OCI-LY1 (cell line): ENCODE measurements at regions not wholly inside any gene's neighbourhood (a gene's known extent, or its start where the extent isn't known, plus 50 kb on each side); places are given as distances from the start of the nearest gene placed in this dataset.
A peak's percentile ranks its signal among the peaks of the same experiment; 100 is the strongest.

ENCODE experiments used
- H2AFZ ChIP-seq: fragments of 200-600 bp; sonication (generic), shearing (Covaris generic); 2 replicates; pipeline ENCODE4 v1.6.0; 2014; ENCODE audit warnings: antibody characterized with exemption, mild to moderate bottlenecking, low read length
- H3F3A ChIP-seq: fragments of 200-600 bp; sonication (generic), shearing (Covaris generic); 2 replicates; pipeline ENCODE4 v1.6.0; 2014; ENCODE audit warnings: mild to moderate bottlenecking, antibody characterized with exemption, low read length, moderate library complexity; ENCODE audit not compliant: insufficient read depth
- H3K27ac ChIP-seq: fragments of 200-600 bp; sonication (generic); 2 replicates; pipeline ENCODE4 v1.5.1; 2014; ENCODE audit warnings: low read length, mixed run types, mild to moderate bottlenecking, low read depth; ENCODE audit not compliant: poor library complexity, severe bottlenecking
- H3K27me3 ChIP-seq: fragments of 200-600 bp; sonication (generic); 2 replicates; pipeline ENCODE4 v1.6.0; 2014; ENCODE audit warnings: antibody characterized with exemption, mild to moderate bottlenecking, low read length, moderate library complexity; ENCODE audit not compliant: insufficient read depth
- H3K36me3 ChIP-seq: fragments of 200-600 bp; sonication (generic); 2 replicates; pipeline ENCODE4 v1.6.1; 2014; ENCODE audit warnings: mild to moderate bottlenecking, antibody characterized with exemption, low read length, moderate library complexity, mixed read lengths; ENCODE audit not compliant: insufficient read depth
- H3K4me1 ChIP-seq: fragments of 200-600 bp; sonication (generic); 2 replicates; pipeline ENCODE4 v1.5.1; 2014; ENCODE audit warnings: mild to moderate bottlenecking, low read length, moderate library complexity; ENCODE audit not compliant: insufficient read depth, severe bottlenecking
- H3K4me2 ChIP-seq: fragments of 200-600 bp; sonication (generic), shearing (Covaris generic); 2 replicates; pipeline ENCODE4 v1.6.1; 2014; ENCODE audit warnings: low read length
- H3K4me3 ChIP-seq: fragments of 200-600 bp; sonication (generic); 2 replicates; pipeline ENCODE4 v1.5.1; 2014; ENCODE audit warnings: low read length, low read depth, mild to moderate bottlenecking, mixed read lengths; ENCODE audit not compliant: poor library complexity, severe bottlenecking
- H3K79me2 ChIP-seq: fragments of 200-600 bp; shearing (Covaris generic); 2 replicates; pipeline ENCODE4 v1.6.1; 2016; ENCODE audit warnings: mixed run types, low read length, mixed read lengths; ENCODE audit not compliant: insufficient read depth
- H3K9ac ChIP-seq: fragments of 200-600 bp; sonication (generic), shearing (Covaris generic); 2 replicates; pipeline ENCODE4 v1.6.1; 2014; ENCODE audit warnings: mild to moderate bottlenecking, low read length, mixed read lengths
- H3K9me2 ChIP-seq: fragments of 200-600 bp; sonication (generic), shearing (Covaris generic); 2 replicates; pipeline ENCODE4 v1.6.1; 2014; ENCODE audit warnings: low read depth, mild to moderate bottlenecking, low read length, mixed read lengths
- H3K9me3 ChIP-seq: fragments of 200-600 bp; shearing (Covaris generic); 2 replicates; pipeline ENCODE4 v1.6.1; 2014; ENCODE audit warnings: low read length, mixed read lengths
- H4K20me1 ChIP-seq: fragments of 200-600 bp; sonication (generic), shearing (Covaris generic); 2 replicates; pipeline ENCODE4 v1.6.0; 2016; ENCODE audit warnings: mild to moderate bottlenecking, low read length; ENCODE audit not compliant: insufficient read depth
- CTCF ChIP-seq: fragments of 200-600 bp; sonication (generic), shearing (Covaris generic); IDR thresholded peaks from 2 replicates; pipeline ENCODE4 v1.5.1; 2017; ENCODE audit warnings: mild to moderate bottlenecking, antibody characterized with exemption, low read length, moderate library complexity, mixed read lengths
- EZH2 ChIP-seq: fragments of 200-600 bp; sonication (generic), shearing (Covaris generic); IDR thresholded peaks from 2 replicates; pipeline ENCODE4 v1.8.0; 2017; ENCODE audit warnings: borderline replicate concordance, mixed run types, mild to moderate bottlenecking, antibody characterized with exemption, low read length, moderate library complexity, mixed read lengths

GRCh38 chr14:34931206-34931605, 51.6 kb upstream of the SRP54 start:
- H3K27ac ChIP-seq: peak overlapping the region; percentile 19
- H3K79me2 ChIP-seq: no peaks in the 10 kb centered on the region
- peak overlapping the region; percentile 24; the same call in 1 of the 2 replicates for H3K4me2 ChIP-seq
- H2AFZ ChIP-seq: peak overlapping the region; percentile 88
- no peak overlapping the region; the same call in 1 of the 2 replicates for H3K9ac ChIP-seq
- no peaks in the 10 kb centered on the region for H3K9me2 ChIP-seq
- H3K9me3 ChIP-seq: no peaks in the 10 kb centered on the region
- peaks cover 14% of the 10 kb centered on the region for H3K4me1 ChIP-seq
- no peaks in the 10 kb centered on the region for H3F3A ChIP-seq
- H3K4me3 ChIP-seq: no peak overlapping the region
- no peaks in the 10 kb centered on the region for H3K36me3 ChIP-seq
- H3K27me3 ChIP-seq: no peaks in the 10 kb centered on the region
- H4K20me1 ChIP-seq: no peaks in the 10 kb centered on the region
- TF ChIP-seq CTCF (no peak), EZH2 (no peak)

- Histone ChIP-seq H3K9me3 (no peaks in the 10 kb centered on the region), H3K27ac (peak overlapping the region; percentile 19), H3K9me2 (no peaks in the 10 kb centered on the region), H3K27me3 (no peaks in the 10 kb centered on the region), H3K4me1 (peaks cover 14% of the 10 kb centered on the region), H2AFZ (peak overlapping the region; percentile 88; the same call in 1 of the 2 replicates), H4K20me1 (no peaks in the 10 kb centered on the region), H3K36me3 (no peaks in the 10 kb centered on the region), H3F3A (no peaks in the 10 kb centered on the region), H3K4me2 (peak overlapping the region; percentile 24; the same call in 1 of the 2 replicates), H3K4me3 (no peak overlapping the region), H3K9ac (no peak overlapping the region), H3K79me2 (no peaks in the 10 kb centered on the region)
- no peak for TF ChIP-seq EZH2
- no peak for TF ChIP-seq CTCF
Observed at GRCh38 chr14:34930591-34931091, 52.2 kb upstream of the SRP54 start.

GRCh38 chr14:34926552-34926951, 51.4 kb upstream of the BAZ1A start:
- no peak overlapping the region for H3K9ac ChIP-seq
- no peaks in the 10 kb centered on the region for H3K9me3 ChIP-seq
- H3K9me2 ChIP-seq: no peaks in the 10 kb centered on the region
- H4K20me1 ChIP-seq: no peaks in the 10 kb centered on the region
- H2AFZ ChIP-seq: no peak overlapping the region
- peaks cover 13% of the 10 kb centered on the region for H3K4me1 ChIP-seq
- H3K27ac ChIP-seq: no peak overlapping the region
- H3K27me3 ChIP-seq: no peaks in the 10 kb centered on the region
- no peaks in the 10 kb centered on the region for H3K79me2 ChIP-seq
- H3F3A ChIP-seq: no peaks in the 10 kb centered on the region
- H3K4me2 ChIP-seq: no peak overlapping the region
- H3K36me3 ChIP-seq: no peaks in the 10 kb centered on the region
- TF ChIP-seq EZH2 (no peak), CTCF (no peak)
- no peak overlapping the region for H3K4me3 ChIP-seq
